ENCODE measurements at regions not wholly inside any gene's neighbourhood (a gene's known extent, or its start where the extent isn't known, plus 50 kb on each side); places are given as distances from the start of the nearest gene placed in this dataset.

DNA sequence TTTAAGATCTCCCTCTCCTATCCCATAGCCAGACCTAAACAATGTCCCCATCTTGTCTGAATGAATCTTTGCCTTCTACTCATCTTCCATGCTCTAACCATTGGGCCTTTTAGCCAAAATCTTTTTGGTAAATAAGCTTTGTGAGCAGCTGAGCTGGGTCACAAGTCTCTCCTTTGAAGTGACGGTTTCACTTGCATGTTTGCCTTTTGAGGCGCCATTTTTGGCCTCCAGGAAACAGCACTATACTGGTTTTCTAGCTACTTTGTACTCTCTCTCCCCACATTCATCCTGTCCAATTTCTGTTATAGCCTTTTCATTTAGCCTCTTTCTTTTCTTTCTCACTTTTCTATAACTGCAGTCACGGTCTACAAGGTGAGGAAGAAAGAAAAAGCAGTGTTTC is 195.5 kb upstream of the C9orf72 start:
- Mint-ChIP-seq H3K4me3 (no peak overlapping the region), H3K36me3 (no peaks in the 10 kb centered on the region), H3K4me1 (no peaks in the 10 kb centered on the region), H3K27ac (no peak overlapping the region), H3K27me3 (peaks cover 0 to 12% (median 1%) of the 10 kb centered on the region in 5 donors), H3K9me3 (no peaks in the 10 kb centered on the region)
- DNase-seq (no peak), ATAC-seq (no peak)
- POLR2A ChIA-PET, result no interaction called here

DNA sequence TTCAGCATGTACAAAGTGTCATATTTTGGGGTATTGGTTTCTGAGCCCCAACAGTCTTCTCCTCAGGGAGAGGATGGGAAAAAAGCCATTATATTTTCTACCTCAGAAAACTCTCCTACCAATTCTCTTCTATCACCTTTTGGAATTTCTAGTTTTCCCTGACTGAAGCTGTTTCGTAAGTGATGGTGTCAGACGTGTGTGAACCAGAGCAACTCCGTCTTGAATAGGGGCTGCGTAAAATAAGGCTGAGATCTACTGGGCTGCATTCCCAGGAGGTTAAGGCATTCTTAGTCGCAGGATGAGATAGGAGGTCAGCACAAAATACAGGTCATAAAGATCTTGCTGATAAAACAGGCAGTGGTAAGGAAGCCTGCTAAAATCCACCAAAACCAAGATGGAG is 197.3 kb upstream of the C9orf72 start:
- Mint-ChIP-seq H3K4me1 (no peaks in the 10 kb centered on the region), H3K27ac (no peak overlapping the region), H3K9me3 (no peaks in the 10 kb centered on the region), H3K36me3 (no peaks in the 10 kb centered on the region), H3K27me3 (peaks cover 0 to 12% (median 1%) of the 10 kb centered on the region in 5 donors), H3K4me3 (no peak overlapping the region)
- DNase-seq (no peak), ATAC-seq (no peak)
- POLR2A ChIA-PET, result no interaction called here

GRCh38 chr9:27771803-27772545 is 198.7 kb upstream of the C9orf72 start:
- no peak overlapping the region for H3K27ac Mint-ChIP-seq
- no peaks in the 10 kb centered on the region for H3K36me3 Mint-ChIP-seq
- no peaks in the 10 kb centered on the region for H3K4me1 Mint-ChIP-seq
- H3K27me3 Mint-ChIP-seq, result peaks cover 0 to 9% (median 0%) of the 10 kb centered on the region in 5 donors
- no peaks in the 10 kb centered on the region for H3K9me3 Mint-ChIP-seq
- ATAC-seq, result no peak
- POLR2A ChIA-PET, result no interaction called here
- no peak for DNase-seq
- H3K4me3 Mint-ChIP-seq, result no peak overlapping the region

GRCh38 chr9:27784847-27785713 is 211.8 kb upstream of the C9orf72 start:
- no peaks in the 10 kb centered on the region for H3K36me3 Mint-ChIP-seq
- H3K9me3 Mint-ChIP-seq, result peaks cover 6 to 41% (median 16%) of the 10 kb centered on the region in 9 donors
- no peak overlapping the region for H3K27ac Mint-ChIP-seq
- H3K4me1 Mint-ChIP-seq, result no peaks in the 10 kb centered on the region
- no peak overlapping the region for H3K4me3 Mint-ChIP-seq
- no peak for ATAC-seq
- peaks cover 0 to 28% (median 4%) of the 10 kb centered on the region in 5 donors for H3K27me3 Mint-ChIP-seq
- no peak for DNase-seq
- POLR2A ChIA-PET, result no interaction called here

- no peak for ATAC-seq
- Mint-ChIP-seq H3K4me1 (no peaks in the 10 kb centered on the region), H3K36me3 (no peaks in the 10 kb centered on the region), H3K27ac (no peak overlapping the region), H3K9me3 (peaks cover 6 to 45% (median 16%) of the 10 kb centered on the region in 9 donors), H3K4me3 (no peak overlapping the region), H3K27me3 (peaks cover 0 to 28% (median 4%) of the 10 kb centered on the region in 5 donors)
- POLR2A ChIA-PET, result no interaction called here
- no peak for DNase-seq
These were observed 212.4 kb upstream of the C9orf72 start for GRCh38 chr9:27785714-27786100.

- ATAC-seq (no peak), DNase-seq (no peak)
- POLR2A ChIA-PET, result no interaction called here
- H3K27ac Mint-ChIP-seq, result no peak overlapping the region
- no peak overlapping the region for H3K4me3 Mint-ChIP-seq
- no peaks in the 10 kb centered on the region for H3K36me3 Mint-ChIP-seq
- peaks cover 2 to 27% (median 8%) of the 10 kb centered on the region in 9 donors for H3K9me3 Mint-ChIP-seq
- no peaks in the 10 kb centered on the region for H3K4me1 Mint-ChIP-seq
- H3K27me3 Mint-ChIP-seq, result peaks cover 0 to 19% (median 2%) of the 10 kb centered on the region in 5 donors
These were observed 214.6 kb upstream of the C9orf72 start for GRCh38 chr9:27787891-27788290.

DNA sequence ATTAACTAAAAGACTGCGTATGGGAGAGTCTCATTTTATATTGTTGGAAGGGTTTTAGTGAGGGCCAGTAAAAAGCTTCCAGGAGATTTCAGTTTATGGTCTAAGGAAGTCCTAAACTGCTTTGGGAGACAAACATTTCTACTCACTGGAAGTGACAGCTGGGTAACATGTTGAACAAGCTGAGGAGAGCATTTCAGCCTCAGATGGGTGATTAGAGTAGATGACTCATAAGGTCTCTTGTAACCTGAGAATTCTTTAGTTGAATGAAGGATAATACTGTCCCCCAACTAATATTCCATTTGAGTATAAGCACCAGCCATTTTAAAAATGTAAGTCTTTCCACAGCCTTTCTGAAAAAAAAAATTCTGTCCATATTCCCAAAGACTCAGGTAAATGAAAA is 218.0 kb upstream of the C9orf72 start:
- ATAC-seq (no peak), DNase-seq (no peak)
- Mint-ChIP-seq H3K4me3 (no peak overlapping the region), H3K36me3 (no peaks in the 10 kb centered on the region), H3K4me1 (no peaks in the 10 kb centered on the region), H3K27me3 (peaks cover 0 to 7% (median 1%) of the 10 kb centered on the region in 5 donors), H3K27ac (no peak overlapping the region), H3K9me3 (peaks cover 2 to 17% (median 8%) of the 10 kb centered on the region in 9 donors)
- POLR2A ChIA-PET, result no interaction called here

DNA sequence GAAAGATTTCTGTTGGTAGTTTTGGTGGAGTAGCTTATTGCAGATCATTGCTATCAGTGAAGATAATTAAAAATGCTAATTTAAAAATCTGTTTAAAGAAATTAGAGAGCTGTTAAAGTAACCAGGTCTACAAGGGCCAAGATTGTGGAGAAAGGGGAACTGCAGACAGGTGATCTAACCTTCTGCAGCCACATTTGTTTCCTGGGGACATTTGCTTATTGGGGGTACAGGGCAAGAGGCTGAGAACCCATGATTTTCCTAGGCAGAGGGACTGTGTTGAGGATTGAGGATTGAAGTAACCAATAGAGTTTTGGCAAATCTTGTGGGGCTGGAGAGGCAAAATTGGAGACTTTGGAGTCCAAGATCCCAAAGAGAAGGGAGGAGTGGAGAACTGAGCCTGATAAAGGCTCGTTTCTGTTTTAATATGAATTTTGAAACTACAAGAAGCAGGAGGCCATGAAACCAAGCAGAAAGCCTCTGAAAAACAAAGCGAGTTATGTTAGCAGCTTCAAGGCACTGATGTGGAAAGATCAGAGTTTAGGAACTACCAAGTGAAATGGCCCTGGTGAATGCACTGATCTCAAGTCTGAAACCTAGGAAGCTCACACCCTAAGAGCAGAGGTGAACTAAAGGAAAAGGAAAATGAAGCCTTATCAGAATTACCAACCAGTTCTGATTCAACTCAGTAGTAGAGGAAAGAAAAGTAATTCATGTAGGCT is 219.8 kb upstream of the C9orf72 start:
- no peak overlapping the region for H3K27ac Mint-ChIP-seq
- DNase-seq, result no peak
- POLR2A ChIA-PET, result no interaction called here
- no peak overlapping the region for H3K4me3 Mint-ChIP-seq
- H3K27me3 Mint-ChIP-seq, result peaks cover 0 to 6% (median 1%) of the 10 kb centered on the region in 5 donors
- no peaks in the 10 kb centered on the region for H3K4me1 Mint-ChIP-seq
- no peaks in the 10 kb centered on the region for H3K36me3 Mint-ChIP-seq
- no peak for ATAC-seq
- H3K9me3 Mint-ChIP-seq, result peaks cover 0 to 17% (median 4%) of the 10 kb centered on the region in 9 donors

GRCh38 chr9:27799326-27799725 is 226.0 kb upstream of the C9orf72 start:
- no peaks in the 10 kb centered on the region for H3K4me1 Mint-ChIP-seq
- POLR2A ChIA-PET, result no interaction called here

GRCh38 chr9:27800159-27800558 is 226.9 kb upstream of the C9orf72 start:
- Mint-ChIP-seq H3K27ac (no peak overlapping the region), H3K9me3 (peaks cover 0 to 7% (median 0%) of the 10 kb centered on the region in 9 donors), H3K4me1 (no peaks in the 10 kb centered on the region), H3K36me3 (no peaks in the 10 kb centered on the region), H3K27me3 (peaks cover 0 to 9% (median 4%) of the 10 kb centered on the region in 5 donors), H3K4me3 (no peak overlapping the region)
- POLR2A ChIA-PET, result no interaction called here
- no peak for DNase-seq
- ATAC-seq, result no peak

More at GRCh38 chr9:27799326-27799725, 226.0 kb upstream of the C9orf72 start:
- DNase-seq, result no peak
- ATAC-seq, result no peak
- peaks cover 0 to 9% (median 4%) of the 10 kb centered on the region in 5 donors for H3K27me3 Mint-ChIP-seq
- no peaks in the 10 kb centered on the region for H3K36me3 Mint-ChIP-seq
- H3K4me3 Mint-ChIP-seq, result no peak overlapping the region
- no peak overlapping the region for H3K27ac Mint-ChIP-seq
- H3K9me3 Mint-ChIP-seq, result peaks cover 0 to 8% (median 2%) of the 10 kb centered on the region in 9 donors

DNA sequence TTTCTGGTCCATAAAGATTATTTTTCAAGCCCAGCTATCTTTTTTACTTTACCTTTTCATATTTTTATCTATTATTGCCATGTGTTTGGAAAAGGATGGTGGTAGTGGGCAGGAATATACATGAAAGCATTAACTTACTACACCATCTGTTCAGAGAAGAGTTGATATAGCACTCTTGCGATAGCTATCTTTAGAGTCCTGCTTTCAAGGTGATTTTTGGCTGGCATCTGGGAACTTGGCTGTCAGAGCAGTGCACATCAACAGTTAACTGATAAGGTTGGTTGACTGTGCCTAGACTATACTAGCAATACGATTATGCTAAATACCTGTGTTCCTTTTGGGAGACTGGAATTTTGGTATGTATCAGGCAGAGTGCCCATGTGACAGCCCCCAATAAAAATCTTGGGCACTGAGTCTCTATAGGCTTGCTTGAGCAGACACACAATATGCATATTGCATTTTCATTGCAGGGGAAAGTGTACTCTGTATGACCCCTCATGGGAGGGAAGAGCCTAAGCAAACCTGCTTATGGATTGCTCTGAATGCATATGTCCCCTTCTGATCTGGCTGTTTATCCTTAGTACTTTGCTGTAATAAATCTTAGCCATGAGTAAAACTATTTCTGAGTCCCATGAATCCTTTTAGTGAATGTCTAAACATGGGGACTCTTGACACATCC is 227.6 kb upstream of the C9orf72 start:
- no peaks in the 10 kb centered on the region for H3K36me3 Mint-ChIP-seq
- POLR2A ChIA-PET, result no interaction called here

DNA sequence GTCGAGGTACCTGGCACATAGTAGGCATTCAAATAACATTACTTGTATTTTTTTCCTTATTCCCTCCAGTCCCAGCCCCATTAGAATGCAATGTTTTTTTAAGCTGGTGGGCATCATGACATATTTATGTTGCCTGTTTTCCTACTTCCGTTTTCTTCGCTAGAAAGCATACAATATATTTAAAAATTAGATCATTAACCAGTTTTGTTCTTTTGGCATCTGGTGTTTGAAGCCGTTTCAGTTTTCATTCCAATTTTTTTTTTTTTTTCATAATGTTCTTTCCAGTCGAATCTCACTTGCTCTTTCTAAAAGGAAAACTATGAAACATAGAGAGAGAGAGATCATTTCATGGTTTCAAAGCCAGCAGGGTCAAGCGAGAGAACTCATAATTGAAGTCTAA is 228.3 kb upstream of the C9orf72 start:
- no peak for ATAC-seq
- Mint-ChIP-seq H3K4me3 (no peak overlapping the region), H3K27me3 (peaks cover 0 to 9% (median 4%) of the 10 kb centered on the region in 5 donors), H3K27ac (no peak overlapping the region), H3K36me3 (no peaks in the 10 kb centered on the region), H3K9me3 (peaks cover 0 to 2% (median 0%) of the 10 kb centered on the region in 9 donors), H3K4me1 (no peaks in the 10 kb centered on the region)
- no peak for DNase-seq
- POLR2A ChIA-PET, result no interaction called here

More for the DNA sequence above, 227.6 kb upstream of the C9orf72 start:
- H3K9me3 Mint-ChIP-seq, result peaks cover 0 to 3% (median 0%) of the 10 kb centered on the region in 9 donors
- peaks cover 0 to 9% (median 4%) of the 10 kb centered on the region in 5 donors for H3K27me3 Mint-ChIP-seq
- DNase-seq (no peak), ATAC-seq (no peak)
- no peak overlapping the region for H3K27ac Mint-ChIP-seq
- no peak overlapping the region for H3K4me3 Mint-ChIP-seq
- H3K4me1 Mint-ChIP-seq, result no peaks in the 10 kb centered on the region

All from naive thymus-derived CD8-positive, alpha-beta T cell (primary cell).